AG10803 (cell line): ENCODE measurements at regions not wholly inside any gene's neighbourhood (a gene's known extent, or its start where the extent isn't known, plus 50 kb on each side); places are given as distances from the start of the nearest gene placed in this dataset.

Experiments used
- DNase-seq: peaks from one replicate; pipeline ENCODE4 v3.0.0; 2010; ENCODE audit warnings: low read depth
- H3K4me3 ChIP-seq: 2 replicates; pipeline ENCODE4 v1.5.1; 2011; ENCODE audit warnings: mild to moderate bottlenecking, low read length, control low read depth
- TF ChIP-seq, protein P1 (sequence below): conservative IDR thresholded peaks from 2 replicates; pipeline ENCODE4 v1.5.1; 2011; ENCODE audit warnings: mild to moderate bottlenecking, low read length, control low read depth, inconsistent platforms

DNA sequence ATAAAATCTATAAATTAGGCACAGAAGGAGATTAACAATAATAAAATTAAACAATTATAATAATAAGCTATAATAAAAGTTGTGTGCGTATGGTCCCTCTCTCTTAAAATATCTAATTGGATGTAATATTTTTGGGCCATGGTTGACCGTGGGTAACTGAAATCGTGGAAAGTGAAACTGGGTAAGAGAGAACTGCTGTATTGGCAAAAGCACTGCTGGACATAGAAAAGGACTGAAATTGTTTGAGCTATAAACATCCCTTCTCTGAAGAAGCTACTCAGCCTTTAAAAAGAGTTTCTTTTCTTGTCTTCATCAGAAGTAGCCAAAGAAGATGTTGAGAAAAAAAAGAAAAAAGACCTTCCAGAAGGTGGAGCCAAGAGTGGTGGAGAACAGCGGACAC, 379.4 kb downstream of the ZNF521 start:
- TF ChIP-seq, protein P1, sequence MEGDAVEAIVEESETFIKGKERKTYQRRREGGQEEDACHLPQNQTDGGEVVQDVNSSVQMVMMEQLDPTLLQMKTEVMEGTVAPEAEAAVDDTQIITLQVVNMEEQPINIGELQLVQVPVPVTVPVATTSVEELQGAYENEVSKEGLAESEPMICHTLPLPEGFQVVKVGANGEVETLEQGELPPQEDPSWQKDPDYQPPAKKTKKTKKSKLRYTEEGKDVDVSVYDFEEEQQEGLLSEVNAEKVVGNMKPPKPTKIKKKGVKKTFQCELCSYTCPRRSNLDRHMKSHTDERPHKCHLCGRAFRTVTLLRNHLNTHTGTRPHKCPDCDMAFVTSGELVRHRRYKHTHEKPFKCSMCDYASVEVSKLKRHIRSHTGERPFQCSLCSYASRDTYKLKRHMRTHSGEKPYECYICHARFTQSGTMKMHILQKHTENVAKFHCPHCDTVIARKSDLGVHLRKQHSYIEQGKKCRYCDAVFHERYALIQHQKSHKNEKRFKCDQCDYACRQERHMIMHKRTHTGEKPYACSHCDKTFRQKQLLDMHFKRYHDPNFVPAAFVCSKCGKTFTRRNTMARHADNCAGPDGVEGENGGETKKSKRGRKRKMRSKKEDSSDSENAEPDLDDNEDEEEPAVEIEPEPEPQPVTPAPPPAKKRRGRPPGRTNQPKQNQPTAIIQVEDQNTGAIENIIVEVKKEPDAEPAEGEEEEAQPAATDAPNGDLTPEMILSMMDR = no peak
- H3K4me3 ChIP-seq = no peak overlapping the region

DNA sequence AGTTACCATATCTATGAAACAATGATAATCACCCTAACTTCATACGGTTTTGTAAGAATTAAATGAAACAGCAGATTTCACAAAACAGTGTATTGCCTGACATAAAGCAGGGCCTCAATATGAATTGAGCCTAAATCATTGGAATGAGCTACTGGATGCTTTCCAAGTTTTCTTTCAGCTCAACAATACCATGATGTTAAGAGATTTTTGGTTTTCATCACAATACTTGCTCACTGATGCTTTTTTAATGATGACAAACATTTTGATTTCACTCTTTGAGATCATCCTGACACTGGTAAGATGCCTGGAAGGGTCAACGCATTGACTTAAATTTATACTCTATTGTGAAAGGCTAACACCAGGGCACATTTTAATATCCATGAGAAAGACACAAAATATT, 377.5 kb downstream of the ZNF521 start:
- TF ChIP-seq, protein P1 = no peak
- DNase-seq = peak; percentile 21
- no peak overlapping the region for H3K4me3 ChIP-seq

More for the DNA sequence above, 379.4 kb downstream of the ZNF521 start:
- DNase-seq = no peak

DNA sequence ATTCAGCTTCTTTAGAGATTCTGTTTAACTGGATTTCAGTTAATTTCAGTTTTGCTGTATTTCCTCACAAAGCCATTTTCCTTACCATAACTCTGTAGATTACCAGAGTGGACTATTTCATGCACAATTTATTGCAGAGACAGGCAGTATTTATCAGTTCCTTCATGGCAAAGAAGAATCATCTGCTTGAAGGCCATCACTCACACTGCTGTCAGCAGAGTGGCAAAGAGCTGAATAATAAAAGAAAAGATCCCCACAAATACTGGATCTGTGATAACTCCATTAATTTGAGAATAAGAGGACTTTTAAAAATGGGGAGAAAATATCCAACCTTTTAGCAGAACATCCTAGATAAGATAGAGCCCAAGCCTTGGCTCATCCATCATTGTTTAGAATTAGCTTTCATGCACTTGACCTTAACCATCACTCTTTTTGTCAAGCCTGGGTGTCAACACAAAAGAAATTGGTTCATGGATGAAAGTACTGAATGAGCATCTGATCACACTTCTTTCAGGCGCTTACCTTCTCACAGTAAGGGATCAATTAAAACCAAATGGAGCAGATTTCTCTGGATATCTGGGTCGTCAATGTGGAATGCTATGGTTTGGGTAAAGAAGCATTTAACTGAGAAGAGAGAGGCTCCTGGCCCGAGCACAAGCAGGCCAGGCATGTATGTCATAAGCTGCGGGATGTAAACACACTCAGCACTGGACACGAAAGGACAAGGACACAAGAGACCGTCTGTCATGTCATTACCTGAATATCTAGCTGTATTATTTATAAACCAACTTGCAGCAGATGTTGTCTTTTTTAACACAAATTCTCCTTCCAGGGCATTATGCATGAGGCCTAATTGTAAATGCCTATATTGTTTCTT, 376.2 kb downstream of the ZNF521 start:
- no peak overlapping the region for H3K4me3 ChIP-seq
- no peak for DNase-seq
- TF ChIP-seq, protein P1 = no peak

DNA sequence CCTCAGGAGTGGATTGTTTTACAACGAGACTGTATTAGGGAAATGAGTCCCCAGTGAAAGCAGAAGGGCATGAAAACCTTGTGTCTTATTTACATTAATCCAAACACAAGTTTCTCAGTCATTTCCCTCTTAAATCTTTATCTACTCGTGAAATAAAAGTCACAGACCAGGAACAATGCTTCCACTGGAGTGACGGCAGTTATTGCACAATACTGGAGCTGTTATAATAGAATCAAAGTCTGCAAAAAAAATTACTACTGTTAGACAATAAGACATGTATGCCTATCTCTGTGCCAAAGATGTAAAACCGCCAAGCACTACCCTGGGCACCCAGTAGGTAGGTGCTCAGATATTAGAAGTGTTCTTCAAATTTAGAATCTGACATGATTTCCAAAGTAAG, 375.5 kb downstream of the ZNF521 start:
- H3K4me3 ChIP-seq = no peak overlapping the region
- TF ChIP-seq, protein P1 = no peak
- DNase-seq = no peak

DNA sequence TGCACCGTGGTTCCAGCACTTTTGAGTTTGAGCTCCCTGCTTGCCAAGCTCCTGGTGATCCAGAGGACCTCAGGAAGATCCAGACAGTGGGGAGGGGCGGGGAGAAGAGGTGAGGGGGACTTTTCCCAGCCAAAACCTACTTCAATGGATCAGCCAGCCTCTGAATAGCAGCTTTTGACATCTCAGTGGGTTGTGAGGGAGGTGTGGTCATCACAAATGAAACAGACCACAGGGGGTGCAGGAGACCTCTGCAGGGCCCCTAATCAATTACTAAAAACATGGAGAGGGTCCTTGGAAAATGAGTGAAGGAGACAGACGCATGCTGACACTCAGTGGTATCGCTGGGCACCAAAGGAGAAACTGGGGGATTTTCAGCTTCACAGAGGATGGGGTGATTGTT, 372.7 kb downstream of the ZNF521 start:
- TF ChIP-seq, protein P1 = no peak

DNA sequence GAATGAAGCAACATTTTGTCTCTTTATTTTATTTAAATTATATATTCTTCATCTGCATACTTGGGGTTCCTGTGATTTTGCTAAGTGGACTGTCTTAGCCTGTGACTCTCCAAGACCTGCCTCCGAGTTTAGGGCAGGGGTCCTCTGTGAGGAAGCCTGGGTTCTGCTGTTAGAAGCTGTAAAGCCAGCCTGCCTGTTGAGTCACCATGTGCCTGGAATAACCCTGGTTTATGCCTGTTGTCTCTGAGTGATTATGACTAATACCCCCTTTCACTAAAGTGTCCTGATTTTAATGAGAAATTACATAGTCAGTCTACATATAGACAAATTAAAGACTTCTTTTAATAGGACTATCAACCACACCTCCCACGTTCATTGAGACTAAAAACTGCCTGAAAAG, 369.1 kb downstream of the ZNF521 start:
- DNase-seq = peak; percentile 43
- H3K4me3 ChIP-seq = no peak overlapping the region

More for the DNA sequence above, 372.7 kb downstream of the ZNF521 start:
- H3K4me3 ChIP-seq = no peak overlapping the region
- no peak for DNase-seq

More for the DNA sequence above, 369.1 kb downstream of the ZNF521 start:
- TF ChIP-seq, protein P1 = no peak
